Lower leg skin (tissue), 4 donors: ENCODE measurements at regions not wholly inside any gene's neighbourhood (a gene's known extent, or its start where the extent isn't known, plus 50 kb on each side); places are given as distances from the start of the nearest gene placed in this dataset.
"Not testable (repeated sequence)": the region's sequence is repeated elsewhere in the genome, so short reads cannot be mapped to it uniquely, and the experiment has no call there.

ENCODE experiments used
- DNase-seq, 2 donors: peaks; one replicate each; pipeline ENCODE4 v3.0.0-alpha.2; 2019; ENCODE audit warnings: low spot score in 2 of 2
- H3K4me3 ChIP-seq: fragments of 200-600 bp; sonication (generic); 2 replicates; pipeline ENCODE4 v1.5.1; 2017; ENCODE audit warnings: mild to moderate bottlenecking, low read depth; ENCODE audit not compliant: poor library complexity, severe bottlenecking
- POLR2A ChIP-seq, 2 donors: fragments of 450-650 bp; IDR thresholded peaks; one replicate each; pipeline ENCODE4 v1.6.1; 2016 to 2017; ENCODE audit warnings: antibody characterized with exemption in 2 of 2, mild to moderate bottlenecking in 1 of 2, moderate library complexity in 1 of 2
- WGBS, 2 donors: methylation state at CpG; one replicate each; pipeline ENCODE4 v1.1.5; 2018; 5-methylcytosine and 5-hydroxymethylcytosine counted together
- intact Hi-C: fragments of 100-400 bp; cut with DNase I; formaldehyde crosslinking; loops from one replicate; pipeline ENCODE4 v1.15.0; 2023; ENCODE audit warnings: low total_unique reads
- TF ChIP-seq, protein P1 (sequence below), 3 donors: fragments of 450-650 bp; IDR thresholded peaks; one replicate each; pipeline ENCODE4 v1.5.1; 2016; ENCODE audit warnings: antibody characterized with exemption in 3 of 3, mild to moderate bottlenecking in 3 of 3, moderate library complexity in 2 of 3

DNA sequence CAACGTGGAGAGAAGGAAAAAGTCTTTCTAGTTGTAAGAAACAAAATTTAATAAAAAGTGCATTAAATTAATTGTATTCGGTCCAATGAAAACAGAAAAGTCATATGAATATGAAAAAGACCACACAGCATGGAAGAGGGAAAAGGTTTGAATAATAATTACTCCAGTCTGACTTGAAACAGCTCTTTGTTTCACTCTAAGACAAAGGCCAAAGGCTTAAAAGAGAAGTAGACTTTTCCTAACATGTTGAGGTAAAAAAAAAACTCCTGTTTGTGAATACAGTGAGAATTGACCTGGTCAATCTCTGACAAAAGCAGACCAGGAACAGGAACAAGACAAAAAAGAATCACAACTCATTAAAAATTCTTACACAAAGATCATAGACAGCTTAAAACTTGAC lies 429.8 kb downstream of the TOX3 start:
- no peak for TF ChIP-seq POLR2A (IDR thresholded peaks at IDR 0.05)
- TF ChIP-seq, protein P1, sequence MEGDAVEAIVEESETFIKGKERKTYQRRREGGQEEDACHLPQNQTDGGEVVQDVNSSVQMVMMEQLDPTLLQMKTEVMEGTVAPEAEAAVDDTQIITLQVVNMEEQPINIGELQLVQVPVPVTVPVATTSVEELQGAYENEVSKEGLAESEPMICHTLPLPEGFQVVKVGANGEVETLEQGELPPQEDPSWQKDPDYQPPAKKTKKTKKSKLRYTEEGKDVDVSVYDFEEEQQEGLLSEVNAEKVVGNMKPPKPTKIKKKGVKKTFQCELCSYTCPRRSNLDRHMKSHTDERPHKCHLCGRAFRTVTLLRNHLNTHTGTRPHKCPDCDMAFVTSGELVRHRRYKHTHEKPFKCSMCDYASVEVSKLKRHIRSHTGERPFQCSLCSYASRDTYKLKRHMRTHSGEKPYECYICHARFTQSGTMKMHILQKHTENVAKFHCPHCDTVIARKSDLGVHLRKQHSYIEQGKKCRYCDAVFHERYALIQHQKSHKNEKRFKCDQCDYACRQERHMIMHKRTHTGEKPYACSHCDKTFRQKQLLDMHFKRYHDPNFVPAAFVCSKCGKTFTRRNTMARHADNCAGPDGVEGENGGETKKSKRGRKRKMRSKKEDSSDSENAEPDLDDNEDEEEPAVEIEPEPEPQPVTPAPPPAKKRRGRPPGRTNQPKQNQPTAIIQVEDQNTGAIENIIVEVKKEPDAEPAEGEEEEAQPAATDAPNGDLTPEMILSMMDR (IDR thresholded peaks at IDR 0.05) = no peak
- no peak overlapping the region for H3K4me3 ChIP-seq
- intact Hi-C loops = no loop called here
- WGBS, 2 donors = 63 to 65% methylated on average over 2 of the region's 2 CpGs
- DNase-seq = no peak

- TF ChIP-seq, protein P1 (IDR thresholded peaks at IDR 0.05) = no peak
- no peak for TF ChIP-seq POLR2A (IDR thresholded peaks at IDR 0.05)
- no peak for DNase-seq
- intact Hi-C loops = no loop called here
- WGBS, 2 donors = 37 to 44% methylated on average over 4 of the region's 4 CpGs
- H3K4me3 ChIP-seq = no peak overlapping the region
These were observed 432.6 kb downstream of the TOX3 start for GRCh38 chr16:52114379-52114778.

- TF ChIP-seq, protein P1 (IDR thresholded peaks at IDR 0.05) = no peak
- no peak for TF ChIP-seq POLR2A (IDR thresholded peaks at IDR 0.05)
- no peak overlapping the region for H3K4me3 ChIP-seq
- 62 to 71% methylated on average over 2 of the region's 2 CpGs for WGBS, 2 donors
- no peak for DNase-seq
- intact Hi-C loops = no loop called here
These were observed 433.3 kb downstream of the TOX3 start for GRCh38 chr16:52113533-52114183.

DNA sequence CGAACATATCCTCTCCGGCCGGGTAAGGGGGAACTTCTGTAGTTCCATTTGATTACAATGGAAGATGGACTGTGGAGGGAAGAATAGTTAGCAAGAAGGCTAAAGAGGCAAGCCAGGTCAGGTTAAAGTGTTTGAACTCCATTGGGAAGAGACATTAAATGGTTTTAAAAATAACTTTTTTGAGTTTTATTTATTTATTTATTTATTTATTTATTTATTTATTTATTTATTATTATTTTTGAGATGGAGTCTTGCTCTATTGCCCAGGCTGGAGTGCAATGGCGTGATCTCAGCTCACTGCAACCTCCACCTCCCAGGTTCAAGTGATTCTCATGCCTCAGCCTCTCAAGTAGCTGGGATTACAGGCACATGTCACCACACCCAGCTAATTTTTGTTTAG lies 441.9 kb downstream of the TOX3 start:
- intact Hi-C loops, H3K4me3 ChIP-seq, DNase-seq: not testable (repeated sequence)
- WGBS, 2 donors = 88 to 90% methylated on average over 4 of the region's 4 CpGs

- WGBS, 2 donors = 57 to 62% methylated on average over 1 of the region's 1 CpG
- TF ChIP-seq, protein P1 (IDR thresholded peaks at IDR 0.05) = no peak
- no peak for TF ChIP-seq POLR2A (IDR thresholded peaks at IDR 0.05)
- intact Hi-C loops = no loop called here
- H3K4me3 ChIP-seq = no peak overlapping the region
- no peak for DNase-seq
These were observed 443.2 kb downstream of the TOX3 start for GRCh38 chr16:52103791-52104190.

DNA sequence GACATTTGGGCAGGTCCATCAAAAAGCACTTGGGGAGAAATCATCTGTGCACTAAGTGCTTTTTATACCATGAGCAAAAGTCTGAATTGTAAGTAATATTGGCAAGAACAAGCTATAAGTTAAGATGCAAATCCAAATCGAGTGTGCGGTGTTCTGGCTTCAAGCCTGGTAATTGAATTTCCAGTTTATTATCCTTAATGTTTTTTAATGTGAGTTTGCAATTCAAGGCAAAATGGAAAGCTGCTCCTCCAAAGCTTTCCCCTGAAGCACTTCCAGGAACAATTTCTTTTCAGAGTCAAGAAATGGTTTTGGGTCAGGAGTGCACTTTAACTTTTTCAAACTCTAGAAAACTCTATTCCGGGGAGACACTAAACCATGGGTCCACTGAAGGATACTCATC lies 445.7 kb downstream of the TOX3 start:
- DNase-seq = no peak
- 56 to 66% methylated on average over 3 of the region's 3 CpGs for WGBS, 2 donors
- TF ChIP-seq POLR2A (IDR thresholded peaks at IDR 0.05) = no peak
- TF ChIP-seq, protein P1 (IDR thresholded peaks at IDR 0.05) = no peak
- no peak overlapping the region for H3K4me3 ChIP-seq
- intact Hi-C loops = no loop called here
